Jurkat, Clone E6-1 (cell line): ENCODE measurements at regions not wholly inside any gene's neighbourhood (a gene's known extent, or its start where the extent isn't known, plus 50 kb on each side); places are given as distances from the start of the nearest gene placed in this dataset.

Experiments
- DNase-seq: peaks from one replicate; pipeline ENCODE4 v3.0.0-alpha.2; 2011; ENCODE audit warnings: low read depth, low spot score
- H3K4me3 ChIP-seq: 2 replicates; pipeline ENCODE4 v1.5.1; 2011; ENCODE audit warnings: mild to moderate bottlenecking, low read length, control low read depth, moderate library complexity

- H3K4me3 ChIP-seq: no peak overlapping the region
- DNase-seq: no peak
Observed at GRCh38 chr4:95603393-95603792, 54.6 kb upstream of the UNC5C start.

- no peak for DNase-seq
- no peak overlapping the region for H3K4me3 ChIP-seq
Observed at GRCh38 chr4:95602872-95603271, 54.1 kb upstream of the UNC5C start.

- no peak for DNase-seq
- no peak overlapping the region for H3K4me3 ChIP-seq
Observed at GRCh38 chr4:95601356-95601755, 52.6 kb upstream of the UNC5C start.

GRCh38 chr4:95599777-95600400 lies 51.1 kb upstream of the UNC5C start:
- DNase-seq: no peak
- H3K4me3 ChIP-seq: no peak overlapping the region
